ENCODE measurements at regions not wholly inside any gene's neighbourhood (a gene's known extent, or its start where the extent isn't known, plus 50 kb on each side); places are given as distances from the start of the nearest gene placed in this dataset.

DNA sequence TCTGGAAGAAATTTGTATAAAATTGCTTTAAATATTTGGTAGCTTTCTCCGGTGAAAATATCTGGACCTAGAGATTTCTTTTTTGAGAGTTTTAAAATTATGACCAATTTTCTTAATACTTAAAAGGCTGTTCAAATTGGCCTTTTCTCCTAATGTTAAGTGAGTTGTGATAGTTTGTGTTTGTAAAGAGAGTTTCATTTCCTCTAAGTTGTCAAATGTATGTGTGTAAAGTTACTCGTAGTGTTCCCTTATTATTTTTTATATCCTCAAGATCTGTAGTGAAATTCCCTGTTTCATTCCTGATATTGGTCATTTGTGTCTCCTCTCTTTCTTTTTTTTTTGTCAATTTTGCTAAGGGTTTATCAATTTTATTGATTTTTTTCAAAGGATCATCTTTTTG, 92.6 kb upstream of the CTNNB1 start:
- DNase-seq, result no peak

DNA sequence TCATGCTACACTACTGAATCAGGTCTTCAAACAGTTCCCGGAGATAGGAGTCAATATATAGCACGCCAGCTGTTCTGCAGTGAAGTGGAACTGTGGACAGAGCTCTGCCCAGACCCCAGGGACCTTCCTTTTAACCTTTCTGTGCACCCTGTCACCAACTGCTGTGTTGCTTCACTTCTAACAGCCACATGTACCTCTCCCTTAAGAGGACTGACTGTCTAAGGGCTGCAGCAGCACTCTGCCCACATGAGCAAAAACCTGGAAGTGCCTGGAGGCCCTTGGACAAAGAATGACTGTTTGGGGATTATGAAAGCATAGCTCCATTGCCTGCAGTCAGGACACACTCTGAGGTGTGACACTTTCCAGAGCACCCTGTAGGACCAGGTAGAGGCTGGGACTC, 88.3 kb upstream of the CTNNB1 start:
- no peak for DNase-seq

DNA sequence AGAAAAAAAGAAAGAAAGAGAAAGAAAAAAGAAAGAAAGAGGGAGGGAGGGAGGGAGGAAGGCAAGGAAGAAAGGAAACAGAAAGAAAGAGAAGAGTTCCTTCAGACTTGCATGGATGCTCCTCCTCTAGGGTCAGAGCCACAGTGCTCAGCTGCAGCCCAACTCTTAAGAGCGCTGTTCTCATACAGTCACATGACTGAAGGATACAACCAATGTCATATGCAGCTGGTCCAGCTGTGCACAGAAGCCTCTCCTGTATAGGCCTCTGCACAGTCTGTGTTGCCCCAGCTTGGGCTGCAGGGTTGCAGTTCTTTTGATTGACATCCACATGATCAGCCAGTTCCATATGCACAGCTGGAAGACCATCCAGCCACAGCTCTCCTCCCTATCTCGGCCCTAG, 86.8 kb upstream of the CTNNB1 start:
- no peak for DNase-seq

DNA sequence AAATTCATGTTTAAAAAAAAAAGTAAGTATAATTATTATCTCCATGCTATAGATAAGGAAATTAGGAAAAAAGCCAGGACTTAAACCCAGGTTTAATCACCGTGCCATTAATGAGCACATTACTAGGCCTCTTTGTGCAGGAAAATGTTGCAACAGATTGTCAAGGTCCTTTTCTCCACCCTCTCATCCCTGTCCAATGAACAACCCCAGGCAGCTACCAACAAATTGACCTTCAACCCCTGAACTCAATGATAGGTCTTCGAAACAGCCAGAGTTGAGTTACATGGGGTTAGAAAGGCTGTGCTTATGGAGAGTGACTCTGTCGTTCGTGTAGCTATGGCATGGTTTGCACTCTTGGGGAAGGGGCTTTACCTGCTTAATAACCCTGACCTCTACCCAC, 84.2 kb upstream of the CTNNB1 start:
- DNase-seq, result no peak

DNA sequence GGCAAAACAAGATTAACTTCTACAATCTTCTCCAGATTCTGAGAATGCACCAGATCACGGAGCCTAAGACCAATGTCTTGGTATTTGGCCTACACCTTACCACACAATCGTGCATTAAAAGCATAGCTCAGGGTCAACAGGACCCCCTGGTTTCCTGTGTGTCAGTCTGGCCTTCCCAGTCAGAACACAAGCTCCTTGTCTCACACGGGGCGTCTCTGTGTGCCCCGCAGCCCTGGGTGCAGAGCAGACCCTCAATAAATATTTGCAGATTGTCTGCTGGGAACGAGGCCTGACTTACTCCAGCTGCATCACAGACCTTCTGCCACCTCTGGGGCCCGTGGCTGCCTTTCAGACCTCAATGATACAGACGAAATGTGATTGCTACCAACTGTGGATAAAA, 82.5 kb upstream of the CTNNB1 start:
- no peak for DNase-seq

DNA sequence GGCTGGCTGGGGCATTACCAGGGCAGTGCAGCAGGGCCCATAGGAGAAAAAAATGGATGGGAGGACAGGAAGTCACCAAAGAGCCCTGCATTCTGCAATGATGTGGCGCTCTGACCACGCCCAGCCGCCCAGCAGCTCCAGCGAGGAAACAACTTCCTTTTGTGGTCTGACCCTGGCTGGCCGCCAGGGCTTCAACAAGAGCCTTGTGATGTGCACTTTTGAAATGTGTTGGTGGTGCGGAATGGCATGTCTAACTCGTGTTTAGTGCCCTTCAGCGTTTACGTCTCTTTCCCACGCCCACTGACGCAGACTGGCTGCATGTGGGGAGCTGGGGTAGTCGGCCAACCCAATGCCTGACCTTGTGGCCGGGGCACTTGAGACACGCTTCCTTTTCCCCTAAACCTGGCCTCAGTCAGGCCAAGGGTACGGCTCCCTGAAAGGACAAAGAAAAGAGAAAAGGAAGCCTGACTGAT, 81.9 kb upstream of the CTNNB1 start:
- DNase-seq, result peak in 11 of 14 donors; percentile 45 to 81 (median 72)

DNA sequence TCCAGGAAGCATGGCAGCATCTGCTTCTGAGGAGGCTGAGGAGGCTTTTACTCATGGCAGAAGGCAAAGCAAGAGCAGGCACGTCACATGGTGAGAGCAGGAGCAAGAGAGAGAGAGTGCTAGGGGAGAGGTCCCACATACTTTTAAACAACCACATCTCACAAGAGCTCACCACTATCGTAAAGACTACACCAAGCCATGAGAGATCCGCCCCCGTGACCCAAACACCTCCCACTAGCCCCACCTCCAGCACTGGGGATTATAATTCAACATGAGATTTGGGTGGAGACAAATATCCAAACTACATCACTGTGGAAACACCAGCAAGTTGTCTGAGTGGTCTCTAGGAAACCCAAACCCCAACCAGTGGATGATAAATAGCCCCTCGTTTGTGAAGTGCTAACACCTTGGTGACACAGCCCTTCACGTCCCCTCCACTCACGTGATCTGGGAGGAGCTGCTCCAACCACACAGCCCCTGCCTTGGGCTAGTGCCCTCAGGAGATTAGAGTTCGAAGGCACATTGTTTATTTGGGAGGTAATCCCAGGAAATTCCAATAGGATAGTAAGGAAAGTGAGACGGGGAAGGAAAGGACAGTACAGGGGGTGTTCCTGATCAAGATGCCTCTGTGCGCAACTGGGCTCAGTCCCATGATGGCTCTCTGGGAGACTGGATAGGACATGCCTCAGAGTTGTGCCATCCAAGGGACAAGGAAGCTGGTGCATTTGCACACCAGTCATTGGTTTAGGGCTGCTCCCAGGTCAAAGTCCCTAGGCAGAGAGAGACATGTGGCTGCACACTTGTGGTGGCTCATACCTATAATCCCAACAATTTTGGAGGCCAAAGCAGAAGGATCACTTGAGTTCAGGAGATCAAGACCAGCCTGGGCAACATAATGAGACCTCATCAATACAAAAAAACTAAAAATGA, 80.6 kb upstream of the CTNNB1 start:
- DNase-seq, result no peak

DNA sequence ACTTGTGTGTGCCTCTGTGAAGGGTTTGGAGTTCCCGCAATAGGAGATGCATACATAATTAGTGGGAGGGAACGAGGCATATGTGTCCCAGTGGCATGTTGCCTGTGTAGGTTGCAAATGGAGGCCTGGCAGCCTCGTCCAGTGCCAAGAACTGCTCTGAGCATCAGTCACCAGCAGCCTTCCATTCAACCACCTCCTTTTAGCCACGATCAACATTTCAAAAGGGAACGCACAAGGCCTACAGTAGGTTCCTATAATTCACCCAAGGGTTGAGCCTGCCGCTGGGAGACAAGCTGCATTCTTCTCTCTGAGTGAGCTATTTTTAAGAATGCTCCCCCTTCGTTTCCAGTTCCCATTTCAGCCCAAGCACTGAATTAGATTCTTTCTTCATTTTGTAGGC, 78.8 kb upstream of the CTNNB1 start:
- peak in 2 of 14 donors; percentile 5 to 7 for DNase-seq

DNA sequence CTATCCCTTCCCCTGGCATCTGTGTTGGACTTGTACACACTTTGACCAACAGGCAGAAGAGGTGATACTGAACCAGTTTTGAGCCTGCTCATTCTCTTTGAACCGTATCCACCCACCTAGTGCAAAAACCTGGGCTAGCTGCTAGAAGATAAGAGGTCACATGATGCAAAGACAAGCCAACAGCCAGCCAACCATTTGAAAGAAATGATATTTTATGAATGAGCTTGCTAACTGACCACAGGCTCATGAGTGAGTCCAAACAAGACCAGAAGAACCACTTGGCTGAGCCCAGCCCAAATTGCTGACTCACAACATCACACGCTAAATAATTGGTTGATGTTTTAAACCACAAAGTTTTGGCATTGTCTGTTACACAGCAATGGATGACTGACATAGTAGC, 74.0 kb upstream of the CTNNB1 start:
- no peak for DNase-seq

DNA sequence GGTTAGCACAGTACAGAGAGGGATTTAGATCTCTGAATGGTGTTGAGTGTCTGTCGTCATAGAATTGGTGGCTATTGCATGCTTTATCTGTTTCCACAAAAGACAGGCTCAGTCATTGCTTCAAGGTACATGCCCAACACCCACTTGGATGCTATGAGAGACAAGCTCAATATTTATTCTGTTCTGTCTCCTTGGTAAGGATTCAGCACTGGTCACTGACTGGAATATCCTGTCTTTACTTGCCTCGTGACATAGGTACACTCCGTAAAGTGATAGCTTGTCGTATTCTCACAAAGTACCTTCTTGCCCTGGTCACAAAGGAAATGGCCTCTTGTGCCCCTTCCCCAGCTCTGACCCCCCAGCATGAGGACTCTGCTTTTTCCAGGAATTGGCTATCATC, 72.8 kb upstream of the CTNNB1 start:
- peak in 1 of 14 donors; percentile 39 for DNase-seq

DNA sequence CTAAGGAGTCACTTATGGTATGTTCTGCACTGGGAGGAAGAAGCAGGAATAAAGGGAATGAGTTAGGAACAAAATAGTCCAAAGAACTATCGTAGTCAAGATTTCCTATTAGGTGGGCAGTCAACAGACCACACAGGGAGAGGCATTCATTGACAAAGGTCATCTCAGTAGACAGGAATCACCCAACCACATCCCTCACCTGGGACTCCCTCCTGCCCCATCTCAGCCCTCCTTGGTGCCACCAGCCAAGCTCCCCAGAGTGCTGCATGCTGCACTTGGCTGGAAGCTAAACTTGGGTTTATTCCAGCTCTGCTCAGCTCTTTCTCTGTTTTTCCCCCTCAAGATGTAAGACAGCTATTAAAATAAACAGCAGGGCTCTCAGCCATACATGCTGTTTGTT, 72.3 kb upstream of the CTNNB1 start:
- DNase-seq, result peak in 1 of 14 donors; percentile 94

DNA sequence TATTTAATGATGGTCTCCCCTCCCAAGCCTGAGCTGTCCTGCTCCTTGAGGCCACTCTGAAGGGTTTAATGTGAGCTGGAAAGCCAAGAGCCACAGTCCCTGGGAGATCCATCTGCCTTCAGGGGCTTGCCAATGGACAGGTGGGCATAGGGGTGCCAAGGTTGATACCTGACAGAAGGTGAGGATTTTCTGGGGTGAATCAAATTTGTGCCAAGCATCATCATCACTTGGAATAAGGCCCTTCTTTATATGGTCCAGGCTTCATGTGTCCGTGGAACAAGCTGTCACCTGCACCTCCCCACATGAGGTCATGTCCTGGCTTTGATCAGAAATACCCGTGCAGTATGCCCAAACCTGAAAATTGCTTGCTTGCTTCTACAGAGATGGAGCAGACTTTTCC, 71.9 kb upstream of the CTNNB1 start:
- DNase-seq, result peak in 4 of 14 donors; percentile 5 to 98 (median 37)

DNA sequence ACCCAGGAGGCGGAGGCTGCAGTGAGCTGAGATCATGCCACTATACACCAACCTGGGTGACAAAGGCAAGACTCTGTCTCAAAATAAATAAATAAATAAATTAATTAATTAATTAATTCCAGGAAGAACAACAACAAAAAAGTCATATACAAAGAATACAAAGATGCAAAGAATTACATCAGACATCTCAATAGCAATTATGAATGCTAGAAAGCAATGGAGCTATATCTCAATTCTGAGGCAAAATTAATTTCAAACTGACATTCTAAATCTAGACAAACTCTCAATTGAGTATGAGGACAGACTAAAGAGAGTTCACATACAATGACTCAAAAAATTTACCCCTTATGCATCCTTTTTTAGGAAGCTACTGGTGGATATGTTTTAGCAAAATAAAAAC, 69.6 kb upstream of the CTNNB1 start:
- DNase-seq, result no peak

DNA sequence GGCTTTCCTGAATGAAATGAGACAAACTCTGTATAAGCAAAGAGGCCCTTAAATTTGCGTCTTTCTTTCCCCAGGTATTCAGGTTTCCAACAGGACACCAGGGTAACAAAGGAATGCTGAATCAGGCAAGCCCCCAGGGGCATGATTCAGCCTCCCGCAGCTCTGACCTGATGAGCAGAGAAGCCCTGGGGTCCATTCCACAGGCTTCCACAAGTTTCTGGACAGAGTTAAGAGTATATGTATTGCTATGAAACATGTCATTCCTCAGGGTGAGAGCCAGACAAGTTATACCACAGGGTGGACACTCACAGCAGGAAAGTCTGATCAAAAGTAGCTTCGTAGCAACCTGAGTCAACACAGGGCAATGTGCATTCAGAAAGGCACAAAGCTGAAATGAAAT, 68.1 kb upstream of the CTNNB1 start:
- no peak for DNase-seq

DNA sequence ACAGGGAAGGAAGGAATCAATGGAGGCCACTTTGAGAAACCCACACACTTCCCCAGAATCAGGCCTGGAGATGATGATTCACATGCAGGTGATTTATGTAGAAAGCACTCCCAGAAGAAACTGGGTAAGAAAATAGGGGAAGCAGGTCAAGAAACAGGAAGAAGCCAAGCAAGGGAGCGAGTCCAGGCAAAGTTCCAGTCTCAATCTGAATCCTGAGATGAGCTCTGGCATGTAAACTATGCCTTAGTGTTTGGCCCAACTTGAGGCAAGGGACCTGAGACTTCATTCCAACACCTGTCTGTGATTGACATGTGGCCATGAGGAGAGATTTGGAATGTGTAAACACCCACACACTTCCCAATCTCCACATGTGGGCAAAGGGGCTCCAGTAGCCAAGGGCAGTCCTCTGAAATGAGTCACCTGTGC, 61.6 kb upstream of the CTNNB1 start:
- DNase-seq, result no peak

DNA sequence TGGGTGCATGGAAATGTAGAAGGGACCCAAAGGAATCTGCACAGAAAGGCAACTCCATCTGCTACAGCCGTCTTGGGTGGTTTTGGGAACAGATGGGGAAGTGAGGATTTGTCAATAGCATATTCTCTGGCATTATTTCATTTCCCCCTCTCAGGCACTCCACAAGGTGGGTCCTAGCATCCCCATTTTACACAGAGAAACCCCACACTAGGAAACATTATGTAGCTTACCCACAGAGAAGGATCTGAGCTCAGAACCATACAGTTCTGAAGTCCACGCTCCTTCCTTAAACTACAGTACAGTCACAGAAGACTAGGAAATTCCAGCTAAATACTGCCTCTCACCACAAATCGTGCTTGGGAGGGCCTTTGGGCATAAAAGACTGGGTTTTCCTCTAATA, 61.2 kb upstream of the CTNNB1 start:
- DNase-seq, result no peak

DNA sequence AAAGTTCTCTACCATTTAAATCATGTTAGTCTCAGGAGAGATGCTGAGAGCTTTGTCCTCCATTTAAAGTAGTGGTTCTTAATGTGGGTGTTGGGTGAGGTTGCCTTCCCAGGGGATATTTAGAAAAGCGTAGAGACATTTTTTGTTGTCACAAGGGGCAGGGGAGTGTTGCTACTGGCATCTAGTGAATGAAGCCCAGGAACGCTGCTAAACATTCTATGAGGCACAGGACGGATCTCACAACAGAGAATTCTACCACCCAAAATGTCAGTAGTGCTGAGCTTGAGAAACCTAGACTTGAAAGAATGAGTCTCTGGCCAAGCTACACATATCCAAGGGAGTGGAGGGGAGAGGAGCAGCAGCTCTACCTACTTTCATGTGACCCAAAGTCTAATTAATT, 60.7 kb upstream of the CTNNB1 start:
- DNase-seq, result no peak

DNA sequence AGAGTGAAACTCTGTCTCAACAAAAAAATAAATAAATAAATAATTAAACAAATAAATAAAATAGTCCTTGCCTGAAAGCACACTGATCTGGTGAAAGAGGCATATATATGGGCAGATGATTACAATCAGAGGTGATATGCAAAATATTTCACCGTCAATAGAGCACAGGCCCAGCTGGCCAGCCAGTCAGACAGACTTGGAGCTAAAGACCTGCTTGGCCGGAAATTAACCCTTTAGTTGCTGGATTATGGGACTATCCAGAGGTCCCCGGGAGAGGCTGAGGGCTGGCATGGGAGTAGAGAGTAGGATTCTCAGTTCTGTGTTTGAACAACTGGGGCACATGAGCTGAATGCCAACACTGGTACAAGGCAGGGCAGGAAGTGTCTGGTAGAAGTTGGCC, 59.1 kb upstream of the CTNNB1 start:
- no peak for DNase-seq

DNA sequence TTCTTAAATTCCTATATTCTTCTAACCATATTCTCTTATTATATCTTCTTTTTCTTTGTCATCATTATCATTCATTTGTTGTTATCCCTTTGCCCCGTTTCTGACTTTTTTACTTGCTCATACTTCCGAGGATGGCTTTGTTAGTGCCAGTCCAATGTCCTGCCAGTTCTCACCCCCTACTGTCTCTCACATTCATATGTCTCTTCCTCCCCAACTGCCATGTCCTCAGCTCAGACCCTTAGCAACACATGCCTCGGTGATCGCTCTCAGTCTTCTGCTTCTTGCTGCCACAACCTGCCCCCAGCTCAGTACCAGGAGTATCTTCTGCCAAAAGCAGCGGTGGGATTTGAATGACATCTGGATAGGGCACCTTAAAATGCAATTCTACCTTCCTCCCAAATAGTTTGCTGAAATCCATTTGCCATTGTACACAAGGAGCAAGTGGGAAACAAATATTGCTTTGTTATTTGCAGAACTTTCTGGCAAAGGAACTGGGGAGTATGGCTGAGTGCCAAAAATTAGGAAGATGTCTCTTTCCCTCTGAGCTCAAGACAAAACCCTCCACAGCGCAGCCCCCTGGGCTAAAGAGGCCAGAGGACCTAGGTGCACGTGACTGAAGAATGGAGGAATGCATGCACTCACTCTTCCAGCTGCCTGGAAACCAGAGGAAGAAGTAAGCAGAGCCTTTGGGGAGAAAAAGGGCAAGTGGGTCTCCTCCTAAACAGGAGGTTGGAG, 57.7 kb upstream of the CTNNB1 start:
- peak in 1 of 14 donors; percentile 67 for DNase-seq

DNA sequence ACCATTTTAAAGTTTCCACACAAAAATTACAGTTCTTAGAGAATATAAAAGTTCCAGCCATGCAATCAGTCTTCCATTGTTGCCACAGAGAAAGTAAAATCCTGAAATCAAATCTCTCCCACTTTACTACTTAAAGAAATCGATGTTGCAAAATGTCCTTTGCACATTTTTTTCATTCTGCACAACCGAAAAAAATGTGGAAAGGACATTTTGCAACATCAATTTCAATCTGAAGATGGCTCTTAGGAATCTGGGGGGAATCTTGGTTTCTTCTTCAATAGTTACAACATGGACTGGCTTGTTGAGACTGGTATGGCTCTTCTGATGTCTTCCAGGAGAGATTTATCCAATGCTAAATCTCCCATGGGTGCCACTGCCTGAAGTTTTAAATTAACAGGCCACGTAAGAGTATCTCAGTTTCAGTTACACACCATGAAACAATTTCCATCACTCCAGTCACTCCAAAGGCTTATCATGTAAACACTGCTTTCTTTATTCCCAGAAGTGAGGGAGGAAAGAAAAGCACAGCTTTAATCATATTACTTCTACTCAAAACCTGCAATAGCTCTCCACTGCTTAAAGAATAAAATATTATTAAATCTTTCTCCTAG, 55.8 kb upstream of the CTNNB1 start:
- no peak for DNase-seq

DNA sequence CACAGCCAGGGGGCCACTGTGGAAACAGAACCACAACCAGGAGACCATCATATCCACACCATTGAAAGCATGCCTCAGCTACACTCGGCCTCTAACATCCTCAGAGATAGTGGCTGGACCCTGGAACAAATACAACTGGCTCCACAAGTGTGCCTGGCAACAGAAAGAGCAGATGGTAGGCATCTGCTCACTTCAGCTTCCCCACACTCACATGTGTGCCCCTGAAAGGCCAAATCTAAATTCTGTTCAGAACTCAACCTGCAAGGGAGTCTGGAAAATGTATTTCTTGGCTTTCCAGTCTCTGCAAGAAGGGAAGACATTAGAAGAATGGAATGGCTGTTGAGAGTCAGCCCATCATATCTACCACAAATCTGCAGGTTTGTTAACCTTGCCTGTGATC, 54.7 kb upstream of the CTNNB1 start:
- DNase-seq, result peak in 1 of 14 donors; percentile 88

DNA sequence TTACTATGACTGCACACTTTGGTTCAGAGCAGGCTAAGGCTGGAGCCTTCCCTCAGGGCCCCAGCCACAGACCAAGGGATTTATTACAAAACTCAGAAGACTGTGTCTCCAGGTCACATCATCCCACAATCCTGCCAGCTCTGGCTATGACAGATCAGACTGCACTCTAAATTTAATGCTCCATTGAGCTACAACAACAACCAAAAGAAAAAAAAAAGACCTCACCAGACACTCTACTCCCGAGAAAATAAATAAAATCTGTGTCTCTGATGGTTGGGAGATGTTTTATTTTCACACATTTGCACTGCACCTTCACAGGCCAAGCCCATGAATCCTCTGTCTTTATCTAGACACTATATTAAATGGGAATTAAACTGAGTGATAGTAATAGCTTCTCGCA, 50.8 kb upstream of the CTNNB1 start:
- DNase-seq, result peak in 2 of 14 donors; percentile 37 to 52

DNA sequence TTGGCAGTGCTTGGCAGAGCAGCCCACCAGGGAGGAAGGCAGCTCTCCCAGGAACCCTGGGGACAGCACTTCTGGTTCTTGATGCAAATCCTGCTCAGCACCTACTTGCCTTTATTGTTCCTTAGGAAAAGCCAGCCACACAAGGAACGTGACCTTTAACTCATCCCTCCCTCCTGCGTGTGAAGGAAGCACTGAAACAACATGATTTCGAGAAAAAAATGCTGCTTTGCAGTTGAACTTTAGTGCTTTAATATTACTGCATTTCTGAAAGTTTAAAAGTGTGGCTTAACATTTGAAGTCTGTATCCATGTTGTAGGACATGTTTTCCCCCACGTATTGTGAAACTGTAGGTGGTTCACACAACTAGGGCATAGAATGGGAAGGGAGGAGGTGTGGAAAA, 50.4 kb upstream of the CTNNB1 start:
- DNase-seq, result no peak
